IMR-90 (cell line): ENCODE measurements at regions not wholly inside any gene's neighbourhood (a gene's known extent, or its start where the extent isn't known, plus 50 kb on each side); places are given as distances from the start of the nearest gene placed in this dataset.
"Not testable (repeated sequence)": the region's sequence is repeated elsewhere in the genome, so short reads cannot be mapped to it uniquely, and the experiment has no call there.

Experiments
- CEBPB ChIP-seq: IDR thresholded peaks from 2 replicates; pipeline ENCODE4 v1.6.1; 2012; ENCODE audit warnings: low read depth, low read length, improper control_type of control experiment
- CTCF ChIP-seq: conservative IDR thresholded peaks from 2 replicates; pipeline ENCODE4 v1.5.1; 2012; ENCODE audit warnings: mild to moderate bottlenecking, low read depth, low read length, improper control_type of control experiment
- MAFK ChIP-seq: IDR thresholded peaks from 2 replicates; pipeline ENCODE4 v1.6.1; 2012; ENCODE audit warnings: low read depth, low read length, improper control_type of control experiment
- MXI1 ChIP-seq: IDR thresholded peaks from 2 replicates; pipeline ENCODE4 v1.6.1; 2012; ENCODE audit warnings: low read depth, mild to moderate bottlenecking, low read length, moderate library complexity, borderline replicate concordance

GRCh38 chr16:77056597-77056996 is 134.4 kb upstream of the MON1B start:
- TF ChIP-seq MAFK, CTCF, MXI1, CEBPB: not testable (repeated sequence)
